HG02571 (cell line): ENCODE measurements at regions not wholly inside any gene's neighbourhood (a gene's known extent, or its start where the extent isn't known, plus 50 kb on each side); places are given as distances from the start of the nearest gene placed in this dataset.
"Not testable (repeated sequence)": the region's sequence is repeated elsewhere in the genome, so short reads cannot be mapped to it uniquely, and the experiment has no call there.

Experiments used
- ATAC-seq: cut with Tn5 transposase; IDR thresholded peaks from one replicate; pipeline ENCODE4 v1.9.1; 2021; ENCODE audit warnings: mild to moderate bottlenecking, moderate library complexity; ENCODE audit not compliant: unreplicated experiment

GRCh38 chr4:104002318-104002717 lies 282.5 kb upstream of the TACR3 start:
- ATAC-seq = not testable (repeated sequence)

- ATAC-seq = no peak
Observed at GRCh38 chr4:103998756-103999155, 279.0 kb upstream of the TACR3 start.

GRCh38 chr4:103996637-103997036 lies 276.9 kb upstream of the TACR3 start:
- ATAC-seq = no peak

- ATAC-seq = no peak
Observed at GRCh38 chr4:103996064-103996463, 276.3 kb upstream of the TACR3 start.

GRCh38 chr4:103994059-103994458 lies 274.3 kb upstream of the TACR3 start:
- no peak for ATAC-seq

GRCh38 chr4:103982454-103982853 lies 262.7 kb upstream of the TACR3 start:
- ATAC-seq = no peak

GRCh38 chr4:103948244-103949018 lies 228.6 kb upstream of the TACR3 start:
- no peak for ATAC-seq

GRCh38 chr4:103947617-103948016 lies 227.8 kb upstream of the TACR3 start:
- ATAC-seq = no peak

GRCh38 chr4:103946621-103947268 lies 227.0 kb upstream of the TACR3 start:
- not testable (repeated sequence) for ATAC-seq

- ATAC-seq = no peak
Observed at GRCh38 chr4:103938488-103938887, 218.7 kb upstream of the TACR3 start.

GRCh38 chr4:103936653-103937145 lies 216.9 kb upstream of the TACR3 start:
- no peak for ATAC-seq

GRCh38 chr4:103934178-103934789 lies 214.5 kb upstream of the TACR3 start:
- peak; percentile 63 for ATAC-seq

- no peak for ATAC-seq
Observed at GRCh38 chr4:103928370-103928769, 208.6 kb upstream of the TACR3 start.

- no peak for ATAC-seq
Observed at GRCh38 chr4:103923551-103923950, 203.8 kb upstream of the TACR3 start.

- no peak for ATAC-seq
Observed at GRCh38 chr4:103918214-103918613, 198.4 kb upstream of the TACR3 start.

GRCh38 chr4:103915224-103915869 lies 195.6 kb upstream of the TACR3 start:
- peak; percentile 88 for ATAC-seq

- ATAC-seq = no peak
Observed at GRCh38 chr4:103907414-103907813, 187.6 kb upstream of the TACR3 start.

- no peak for ATAC-seq
Observed at GRCh38 chr4:103904123-103904522, 184.3 kb upstream of the TACR3 start.

- ATAC-seq = no peak
Observed at GRCh38 chr4:103902730-103903129, 182.9 kb upstream of the TACR3 start.

GRCh38 chr4:103895876-103896465 lies 176.2 kb upstream of the TACR3 start:
- no peak for ATAC-seq

GRCh38 chr4:103892586-103892985 lies 172.8 kb upstream of the TACR3 start:
- ATAC-seq = no peak
